ENCODE measurements at regions not wholly inside any gene's neighbourhood (a gene's known extent, or its start where the extent isn't known, plus 50 kb on each side); places are given as distances from the start of the nearest gene placed in this dataset.

DNA sequence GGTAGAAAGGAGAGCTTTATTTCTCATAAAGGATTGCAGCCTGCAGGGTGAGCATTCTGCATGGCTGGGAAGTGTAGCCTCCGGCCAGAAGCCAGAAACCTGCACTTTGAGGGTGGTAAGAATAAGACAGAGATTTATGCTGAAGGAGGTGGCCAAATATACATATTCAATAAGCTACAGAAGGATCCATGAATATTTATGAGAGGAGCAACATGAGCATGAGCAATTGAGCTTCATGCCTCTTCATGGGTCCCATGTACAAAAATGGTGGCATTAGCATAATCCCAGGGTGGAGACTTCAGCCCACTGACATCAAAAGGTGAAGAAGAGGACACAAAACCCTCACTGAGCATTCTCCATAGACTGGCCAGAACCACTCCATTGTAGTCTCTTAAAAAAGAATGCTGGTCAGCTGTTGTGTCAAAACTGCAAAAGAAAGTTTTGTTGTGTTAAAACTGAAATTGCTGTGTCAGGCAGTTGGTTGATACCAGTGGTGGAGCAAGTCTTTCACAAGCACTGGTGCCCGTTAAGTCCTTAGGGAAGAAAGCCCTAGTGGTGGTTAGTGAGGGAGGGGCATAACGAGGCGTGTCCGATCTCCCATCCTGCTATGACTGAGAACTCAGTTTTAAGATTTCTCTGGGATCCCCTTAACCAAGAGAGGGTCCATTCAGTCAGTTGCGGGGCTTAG is 160.8 kb upstream of the MAP1B start:
- no peaks in the 10 kb centered on the region for H3K36me3 ChIP-seq (ENCODE audit: insufficient read depth)
- H3K4me1 ChIP-seq (ENCODE audit: low read depth, poor library complexity, severe bottlenecking) = peaks cover 13% of the 10 kb centered on the region
- H4K20me1 ChIP-seq (ENCODE audit: insufficient read depth) = no peaks in the 10 kb centered on the region
- peak overlapping the region; percentile 17; the same call in 1 of the 2 replicates for H3K4me2 ChIP-seq
- TF ChIP-seq, protein P1, sequence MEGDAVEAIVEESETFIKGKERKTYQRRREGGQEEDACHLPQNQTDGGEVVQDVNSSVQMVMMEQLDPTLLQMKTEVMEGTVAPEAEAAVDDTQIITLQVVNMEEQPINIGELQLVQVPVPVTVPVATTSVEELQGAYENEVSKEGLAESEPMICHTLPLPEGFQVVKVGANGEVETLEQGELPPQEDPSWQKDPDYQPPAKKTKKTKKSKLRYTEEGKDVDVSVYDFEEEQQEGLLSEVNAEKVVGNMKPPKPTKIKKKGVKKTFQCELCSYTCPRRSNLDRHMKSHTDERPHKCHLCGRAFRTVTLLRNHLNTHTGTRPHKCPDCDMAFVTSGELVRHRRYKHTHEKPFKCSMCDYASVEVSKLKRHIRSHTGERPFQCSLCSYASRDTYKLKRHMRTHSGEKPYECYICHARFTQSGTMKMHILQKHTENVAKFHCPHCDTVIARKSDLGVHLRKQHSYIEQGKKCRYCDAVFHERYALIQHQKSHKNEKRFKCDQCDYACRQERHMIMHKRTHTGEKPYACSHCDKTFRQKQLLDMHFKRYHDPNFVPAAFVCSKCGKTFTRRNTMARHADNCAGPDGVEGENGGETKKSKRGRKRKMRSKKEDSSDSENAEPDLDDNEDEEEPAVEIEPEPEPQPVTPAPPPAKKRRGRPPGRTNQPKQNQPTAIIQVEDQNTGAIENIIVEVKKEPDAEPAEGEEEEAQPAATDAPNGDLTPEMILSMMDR (conservative IDR thresholded peaks at IDR 0.05; ENCODE audit: low read depth, low read length) = no peak
- H3K79me2 ChIP-seq (ENCODE audit: insufficient read depth, low read depth) = no peaks in the 10 kb centered on the region
- H3K9ac ChIP-seq = no peak overlapping the region
- no peak overlapping the region for H3K27ac ChIP-seq
- 0 out of 2 replicates have a peak overlapping the region, but pooled peaks have one; percentile 5 for H2AFZ ChIP-seq (ENCODE audit: low read depth)
- H3K27me3 ChIP-seq (ENCODE audit: insufficient read depth, low read depth) = no peaks in the 10 kb centered on the region
- H3K4me3 ChIP-seq (IDR thresholded peaks at IDR 0.05; ENCODE audit: insufficient read depth, low read depth, low read length) = no peak overlapping the region

DNA sequence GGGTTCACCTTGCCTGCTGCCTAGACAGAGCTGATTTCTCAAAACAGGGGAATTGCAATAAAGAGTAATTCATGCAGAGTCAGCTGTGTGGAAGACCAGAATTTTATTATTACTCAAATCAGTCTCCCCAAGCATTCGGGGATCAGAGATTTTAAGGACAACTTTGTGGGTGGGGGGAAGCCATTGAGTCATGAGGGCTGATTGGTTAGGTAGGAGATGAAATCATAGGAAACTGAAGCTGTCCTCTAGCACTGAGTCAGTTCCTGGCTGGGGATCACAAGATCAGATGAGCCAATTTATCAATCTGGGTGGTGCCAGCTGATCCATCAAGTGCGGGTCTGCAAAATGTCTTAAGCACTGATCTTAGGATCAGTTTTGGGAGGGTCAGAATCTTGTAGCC is 159.1 kb upstream of the MAP1B start:
- peaks cover 13% of the 10 kb centered on the region for H3K4me1 ChIP-seq (ENCODE audit: low read depth, poor library complexity, severe bottlenecking)
- no peaks in the 10 kb centered on the region for H3K36me3 ChIP-seq (ENCODE audit: insufficient read depth)
- no peak overlapping the region for H3K9ac ChIP-seq
- H3K79me2 ChIP-seq (ENCODE audit: insufficient read depth, low read depth) = no peaks in the 10 kb centered on the region
- no peak overlapping the region for H3K4me2 ChIP-seq
- H3K27me3 ChIP-seq (ENCODE audit: insufficient read depth, low read depth) = no peaks in the 10 kb centered on the region
- H3K4me3 ChIP-seq (IDR thresholded peaks at IDR 0.05; ENCODE audit: insufficient read depth, low read depth, low read length) = no peak overlapping the region
- no peaks in the 10 kb centered on the region for H4K20me1 ChIP-seq (ENCODE audit: insufficient read depth)
- TF ChIP-seq, protein P1 (conservative IDR thresholded peaks at IDR 0.05; ENCODE audit: low read depth, low read length) = no peak
- H3K27ac ChIP-seq = no peak overlapping the region
- H2AFZ ChIP-seq (ENCODE audit: low read depth) = no peak overlapping the region

- no peaks in the 10 kb centered on the region for H3K27me3 ChIP-seq (ENCODE audit: insufficient read depth, low read depth)
- no peak overlapping the region for H3K4me3 ChIP-seq (IDR thresholded peaks at IDR 0.05; ENCODE audit: insufficient read depth, low read depth, low read length)
- H3K9ac ChIP-seq = no peak overlapping the region
- no peak overlapping the region for H3K4me2 ChIP-seq
- peaks cover 13% of the 10 kb centered on the region for H3K4me1 ChIP-seq (ENCODE audit: low read depth, poor library complexity, severe bottlenecking)
- H4K20me1 ChIP-seq (ENCODE audit: insufficient read depth) = no peaks in the 10 kb centered on the region
- H3K79me2 ChIP-seq (ENCODE audit: insufficient read depth, low read depth) = no peaks in the 10 kb centered on the region
- no peak overlapping the region for H3K27ac ChIP-seq
- H2AFZ ChIP-seq (ENCODE audit: low read depth) = no peak overlapping the region
- TF ChIP-seq, protein P1 (conservative IDR thresholded peaks at IDR 0.05; ENCODE audit: low read depth, low read length) = no peak
- no peaks in the 10 kb centered on the region for H3K36me3 ChIP-seq (ENCODE audit: insufficient read depth)
Measured at GRCh38 chr5:71949772-71950171, 157.5 kb upstream of the MAP1B start.

GRCh38 chr5:71953866-71954265 is 153.4 kb upstream of the MAP1B start:
- Histone ChIP-seq H3K79me2 (ENCODE audit: insufficient read depth, low read depth) (no peaks in the 10 kb centered on the region), H4K20me1 (ENCODE audit: insufficient read depth) (no peaks in the 10 kb centered on the region), H3K9ac (no peak overlapping the region), H3K4me2 (no peak overlapping the region), H3K27me3 (ENCODE audit: insufficient read depth, low read depth) (no peaks in the 10 kb centered on the region), H3K27ac (no peak overlapping the region), H2AFZ (ENCODE audit: low read depth) (no peak overlapping the region), H3K4me3 (IDR thresholded peaks at IDR 0.05; ENCODE audit: insufficient read depth, low read depth, low read length) (no peak overlapping the region), H3K36me3 (ENCODE audit: insufficient read depth) (no peaks in the 10 kb centered on the region), H3K4me1 (ENCODE audit: low read depth, poor library complexity, severe bottlenecking) (no peaks in the 10 kb centered on the region)
- TF ChIP-seq, protein P1 (conservative IDR thresholded peaks at IDR 0.05; ENCODE audit: low read depth, low read length) = no peak

Data from KMS-11 (cell line).